ENCODE measurements at regions not wholly inside any gene's neighbourhood (a gene's known extent, or its start where the extent isn't known, plus 50 kb on each side); places are given as distances from the start of the nearest gene placed in this dataset.
"Not testable (repeated sequence)": the region's sequence is repeated elsewhere in the genome, so short reads cannot be mapped to it uniquely, and the experiment has no call there.

- DNase-seq, result no peak
Measured at GRCh38 chr4:11116940-11117339, 311.8 kb downstream of the HS3ST1 start.

- no peak for DNase-seq
Measured at GRCh38 chr4:11111876-11112275, 316.8 kb downstream of the HS3ST1 start.

- DNase-seq, result no peak
Measured at GRCh38 chr4:11111370-11111769, 317.3 kb downstream of the HS3ST1 start.

- DNase-seq, result no peak
Measured at GRCh38 chr4:11106759-11107158, 321.9 kb downstream of the HS3ST1 start.

- no peak for DNase-seq
Measured at GRCh38 chr4:11106190-11106589, 322.5 kb downstream of the HS3ST1 start.

GRCh38 chr4:11105715-11106114 is 323.0 kb downstream of the HS3ST1 start:
- DNase-seq, result no peak

GRCh38 chr4:11098461-11098860 is 330.2 kb downstream of the HS3ST1 start:
- no peak for DNase-seq

GRCh38 chr4:11097725-11098124 is 331.0 kb downstream of the HS3ST1 start:
- no peak for DNase-seq

GRCh38 chr4:11081006-11081405 is 347.7 kb downstream of the HS3ST1 start:
- no peak for DNase-seq

GRCh38 chr4:11079171-11079570 is 349.5 kb downstream of the HS3ST1 start:
- DNase-seq, result no peak

- DNase-seq, result no peak
Measured at GRCh38 chr4:11074581-11075241, 354.0 kb downstream of the HS3ST1 start.

GRCh38 chr4:11073621-11074051 is 355.1 kb downstream of the HS3ST1 start:
- no peak for DNase-seq

- no peak for DNase-seq
Measured at GRCh38 chr4:11072999-11073398, 355.7 kb downstream of the HS3ST1 start.

- no peak for DNase-seq
Measured at GRCh38 chr4:11072463-11072862, 356.2 kb downstream of the HS3ST1 start.

GRCh38 chr4:11070813-11071212 is 357.9 kb downstream of the HS3ST1 start:
- DNase-seq, result no peak

GRCh38 chr4:11069581-11070211 is 359.0 kb downstream of the HS3ST1 start:
- DNase-seq, result no peak

GRCh38 chr4:11069083-11069482 is 359.6 kb downstream of the HS3ST1 start:
- no peak for DNase-seq

- DNase-seq, result not testable (repeated sequence)
Measured at GRCh38 chr4:11066584-11066983, 362.1 kb downstream of the HS3ST1 start.

- DNase-seq, result not testable (repeated sequence)
Measured at GRCh38 chr4:11060637-11061036, 368.1 kb downstream of the HS3ST1 start.

GRCh38 chr4:11054937-11055336 is 370.4 kb upstream of the CLNK start:
- DNase-seq, result not testable (repeated sequence)

- no peak for DNase-seq
Measured at GRCh38 chr4:11053601-11054220, 369.1 kb upstream of the CLNK start.

- no peak for DNase-seq
Measured at GRCh38 chr4:11051181-11051580, 366.6 kb upstream of the CLNK start.

- no peak for DNase-seq
Measured at GRCh38 chr4:11050766-11051165, 366.2 kb upstream of the CLNK start.

GRCh38 chr4:11049001-11049400 is 364.4 kb upstream of the CLNK start:
- DNase-seq, result no peak

All from CD4-positive, alpha-beta T cell treated with Interleukin-4 for 4 hours (primary cell).